Mesodermal cell (in vitro differentiated cells): ENCODE measurements at regions not wholly inside any gene's neighbourhood (a gene's known extent, or its start where the extent isn't known, plus 50 kb on each side); places are given as distances from the start of the nearest gene placed in this dataset.

Experiments
- H3K27ac ChIP-seq: 2 replicates; pipeline ENCODE4 v1.7.0; 2013; ENCODE audit warnings: mild to moderate bottlenecking, low read depth, low read length, moderate library complexity; ENCODE audit not compliant: severe bottlenecking
- H3K36me3 ChIP-seq: 2 replicates; pipeline ENCODE4 v1.7.1; 2013; ENCODE audit warnings: mild to moderate bottlenecking, low read length, moderate library complexity; ENCODE audit not compliant: control insufficient read depth, insufficient read depth
- H3K4me1 ChIP-seq: one replicate; pipeline ENCODE4 v1.7.1; 2013; ENCODE audit warnings: mild to moderate bottlenecking, low read length; ENCODE audit not compliant: insufficient read depth, control insufficient read depth, poor library complexity, severe bottlenecking
- H3K4me3 ChIP-seq: 2 replicates; pipeline ENCODE4 v1.7.0; 2013; ENCODE audit warnings: low read length, control low read depth, mild to moderate bottlenecking; ENCODE audit not compliant: insufficient read depth, poor library complexity, severe bottlenecking; ENCODE audit errors: extremely low read depth
- H3K9me3 ChIP-seq: 2 replicates; pipeline ENCODE4 v1.7.1; 2013; ENCODE audit warnings: mild to moderate bottlenecking, low read length, moderate library complexity; ENCODE audit not compliant: control insufficient read depth
- WGBS, 2 experiments: methylation state at CpG; one replicate each; pipeline ENCODE4 v1.1.5; 2013; ENCODE audit warnings: missing lambda C conversion rate in 2 of 2; ENCODE audit not compliant: insufficient coverage in 2 of 2; 5-methylcytosine and 5-hydroxymethylcytosine counted together

DNA sequence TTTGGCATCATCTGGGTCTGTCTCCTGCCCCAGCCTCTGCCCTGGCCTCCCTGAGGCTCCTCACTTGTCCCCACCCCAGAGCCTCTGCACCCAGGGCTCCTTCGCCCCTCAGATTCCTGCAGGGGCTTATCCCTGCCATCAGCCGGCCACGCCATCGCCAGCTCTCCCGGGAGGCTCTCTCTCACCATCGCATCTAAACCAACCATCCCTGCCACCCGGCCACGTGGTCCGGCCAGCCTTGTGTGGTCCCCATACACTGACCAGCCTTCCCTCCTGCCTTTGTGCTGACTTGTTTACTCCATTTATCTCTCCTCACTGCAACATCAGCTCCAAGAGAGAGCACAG is 134.3 kb upstream of the IQSEC1 start:
- H3K9me3 ChIP-seq, result no peaks in the 10 kb centered on the region
- no peak overlapping the region for H3K4me3 ChIP-seq
- H3K27ac ChIP-seq, result no peak overlapping the region
- no peaks in the 10 kb centered on the region for H3K4me1 ChIP-seq
- H3K36me3 ChIP-seq, result no peaks in the 10 kb centered on the region
- 75 to 88% methylated on average over 9 of the region's 9 CpGs for WGBS, 2 experiments

DNA sequence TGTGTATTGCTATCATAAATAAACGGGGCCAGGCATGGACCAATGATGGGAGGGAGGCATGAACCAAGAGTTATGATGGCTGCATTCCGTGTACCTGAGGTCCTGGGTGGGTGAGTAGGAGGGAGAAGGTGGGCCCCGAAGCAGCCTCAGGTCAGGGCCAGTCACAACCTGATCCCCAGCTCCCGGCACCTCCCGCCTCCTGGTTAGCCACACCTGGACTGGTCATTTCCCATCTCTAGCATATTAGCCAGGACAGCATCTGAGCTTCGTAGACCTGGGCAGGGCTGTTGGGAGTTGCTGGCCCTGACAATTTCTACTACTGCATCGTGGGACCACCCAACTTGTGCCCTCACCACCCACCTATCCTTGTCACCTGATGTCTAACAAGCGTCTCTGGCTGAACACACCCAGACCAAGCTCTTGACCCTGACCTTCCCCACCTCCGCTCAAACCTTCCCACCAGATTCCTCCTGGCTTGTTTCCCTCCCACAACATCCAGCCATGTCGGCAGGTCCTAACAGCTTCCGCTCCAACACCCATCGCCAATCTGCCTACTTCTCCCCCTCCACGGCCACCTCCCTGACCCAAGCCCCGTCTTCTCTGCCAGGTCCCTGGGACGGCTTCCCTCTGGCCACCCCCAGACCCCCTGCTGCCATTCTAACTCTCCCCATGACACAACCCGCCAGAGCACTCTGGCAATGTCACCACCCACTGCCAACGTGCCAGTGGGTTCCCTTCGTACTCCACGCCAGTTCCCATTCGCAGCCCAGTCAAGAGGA is 133.8 kb upstream of the IQSEC1 start:
- H3K9me3 ChIP-seq, result no peaks in the 10 kb centered on the region
- no peak overlapping the region for H3K4me3 ChIP-seq
- no peaks in the 10 kb centered on the region for H3K4me1 ChIP-seq
- 91 to 93% methylated on average over 18 to 20 of the region's 20 CpGs for WGBS, 2 experiments
- no peak overlapping the region for H3K27ac ChIP-seq
- no peaks in the 10 kb centered on the region for H3K36me3 ChIP-seq

DNA sequence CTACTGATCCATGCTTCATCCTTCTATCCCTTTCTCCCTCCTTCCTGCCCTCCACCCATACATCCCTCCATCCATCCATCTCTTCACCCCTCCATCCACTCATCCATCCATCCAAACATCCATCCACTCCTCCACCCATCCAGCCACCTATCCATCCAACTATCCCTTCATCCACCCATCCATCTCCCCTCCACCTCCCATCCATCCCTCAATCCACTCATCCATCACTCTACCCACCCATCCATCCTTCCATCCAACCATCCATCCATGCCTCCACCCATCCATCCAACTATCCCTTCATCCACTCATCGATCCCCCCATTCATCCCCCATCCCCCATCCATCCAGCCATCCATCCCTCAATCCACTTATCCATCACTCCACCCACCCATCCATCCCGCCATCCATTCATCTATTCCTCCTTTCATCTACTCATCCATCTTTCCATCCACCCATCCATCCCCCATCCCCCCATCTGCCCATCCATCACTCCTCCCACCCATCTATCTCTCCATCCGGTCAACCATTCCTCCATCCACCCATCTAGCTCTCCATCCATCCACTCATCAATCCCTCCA is 132.4 kb upstream of the IQSEC1 start:
- 90 to 95% methylated on average over 3 of the region's 3 CpGs for WGBS, 2 experiments
- H3K4me3 ChIP-seq, result no peak overlapping the region
- H3K36me3 ChIP-seq, result no peaks in the 10 kb centered on the region
- no peak overlapping the region for H3K27ac ChIP-seq
- no peaks in the 10 kb centered on the region for H3K4me1 ChIP-seq
- no peaks in the 10 kb centered on the region for H3K9me3 ChIP-seq

DNA sequence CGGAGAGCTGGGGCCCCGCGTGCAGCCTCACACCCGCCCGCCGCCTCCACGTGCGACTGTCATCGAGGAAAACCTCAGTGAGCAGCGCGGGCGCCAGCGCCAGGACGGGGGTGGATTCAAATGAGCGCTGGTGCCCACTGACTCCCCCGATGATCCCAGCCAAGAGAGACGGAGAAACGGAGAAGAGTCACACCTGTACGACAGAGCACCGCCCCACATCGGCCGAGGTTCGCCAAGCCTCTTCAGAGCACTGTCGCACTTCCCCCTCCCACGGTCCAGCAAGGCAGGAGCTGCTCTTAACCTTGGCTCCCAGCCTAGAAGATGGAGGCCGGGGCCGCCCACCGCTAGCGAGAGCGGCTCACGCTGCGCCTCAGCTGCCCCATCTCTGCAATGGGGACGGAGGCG is 130.9 kb upstream of the IQSEC1 start:
- Histone ChIP-seq H3K36me3 (no peaks in the 10 kb centered on the region), H3K27ac (no peak overlapping the region), H3K4me1 (no peaks in the 10 kb centered on the region), H3K9me3 (no peaks in the 10 kb centered on the region), H3K4me3 (no peak overlapping the region)
- 92 to 94% methylated on average over 34 of the region's 34 CpGs for WGBS, 2 experiments

DNA sequence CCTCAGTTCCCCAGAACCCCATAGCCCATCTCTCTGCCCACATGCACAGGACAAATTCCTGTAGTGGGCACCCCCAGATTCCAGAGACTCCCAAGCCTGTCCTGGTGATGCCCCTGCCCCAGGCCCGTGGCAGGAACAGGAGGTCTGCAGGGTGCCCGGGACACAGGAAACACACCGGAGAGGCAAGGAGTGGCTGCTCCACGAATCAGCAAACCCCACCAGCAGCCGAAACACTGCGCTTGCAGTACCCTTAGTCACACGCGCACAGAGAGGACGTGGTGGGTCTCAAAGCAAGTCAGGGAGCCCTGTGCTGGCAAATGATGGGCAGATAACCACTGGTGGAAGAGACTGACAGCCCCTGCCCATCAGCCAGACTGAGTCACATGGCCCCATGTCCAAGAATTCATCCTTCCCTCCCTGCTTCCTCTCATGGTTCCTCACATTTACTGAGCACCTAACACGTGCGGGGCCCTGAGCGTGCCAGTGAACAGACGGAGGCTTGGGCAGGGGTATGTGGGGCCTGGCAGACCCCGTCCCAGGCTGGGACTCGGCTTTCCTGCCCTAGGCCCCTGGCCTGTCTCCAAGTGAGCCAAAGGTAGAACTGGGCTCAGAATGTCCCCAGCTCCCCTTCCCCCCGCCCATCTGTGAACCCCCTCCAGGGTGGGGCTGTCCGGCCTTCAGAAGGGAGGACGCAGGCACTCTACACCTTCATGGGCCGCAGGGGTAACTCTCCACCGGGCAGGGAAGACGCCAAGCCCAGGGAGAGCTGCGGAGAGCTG is 130.4 kb upstream of the IQSEC1 start:
- no peaks in the 10 kb centered on the region for H3K36me3 ChIP-seq
- H3K4me3 ChIP-seq, result no peak overlapping the region
- 90% methylated on average over 21 of the region's 22 CpGs for WGBS, 2 experiments
- no peaks in the 10 kb centered on the region for H3K9me3 ChIP-seq
- H3K4me1 ChIP-seq, result no peaks in the 10 kb centered on the region
- H3K27ac ChIP-seq, result no peak overlapping the region

DNA sequence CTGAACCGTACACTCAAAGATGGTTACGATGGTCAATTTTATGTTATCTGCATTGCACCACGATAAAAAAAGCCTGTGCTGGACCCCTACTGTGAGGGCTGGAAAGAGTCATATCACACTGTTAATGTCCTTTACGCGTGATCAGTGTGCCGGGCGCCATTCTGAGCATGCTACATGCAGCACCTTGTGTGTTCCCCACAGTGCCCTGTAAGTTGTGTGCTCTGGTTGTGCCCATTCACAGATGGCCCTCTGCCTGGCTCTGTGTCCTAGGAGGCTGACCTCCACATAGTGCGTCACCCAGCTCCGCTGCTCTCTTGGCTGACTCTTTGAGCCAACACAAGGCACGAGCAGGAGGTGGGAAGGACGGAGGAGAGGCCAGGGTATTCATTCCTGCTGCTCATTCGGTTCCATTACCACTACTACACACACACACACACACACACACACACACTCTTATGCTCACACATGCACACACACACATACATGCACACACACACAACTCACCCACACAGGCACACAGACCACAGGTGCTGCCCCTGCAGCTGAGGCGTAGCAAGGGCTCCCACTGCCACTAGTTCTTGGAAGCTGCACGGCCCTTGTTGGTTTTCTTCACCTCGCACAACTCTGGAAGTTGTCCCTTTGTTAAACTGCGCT is 129.6 kb upstream of the IQSEC1 start:
- Histone ChIP-seq H3K36me3 (no peaks in the 10 kb centered on the region), H3K27ac (no peak overlapping the region), H3K9me3 (no peaks in the 10 kb centered on the region), H3K4me3 (no peak overlapping the region), H3K4me1 (no peaks in the 10 kb centered on the region)
- WGBS, 2 experiments, result 94 to 95% methylated on average over 10 to 12 of the region's 16 CpGs

DNA sequence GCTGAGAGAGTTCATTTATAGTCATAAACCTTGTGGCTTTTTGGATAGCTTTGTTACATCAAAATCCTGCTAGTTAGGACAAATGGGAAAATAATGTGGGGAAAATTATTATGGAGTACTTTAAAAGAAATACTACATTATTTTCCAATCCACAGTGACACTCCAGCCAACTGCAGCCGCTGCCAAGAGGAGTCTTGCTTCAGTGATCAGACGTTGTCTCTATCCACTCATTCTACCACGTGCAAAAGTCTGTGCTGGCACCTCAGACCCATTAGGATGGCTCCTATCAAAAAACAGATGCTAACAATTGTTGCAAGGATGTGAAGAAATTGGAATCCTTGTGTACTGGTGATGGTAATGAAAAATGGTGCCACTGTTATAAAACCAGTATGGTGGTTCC is 128.6 kb upstream of the IQSEC1 start:
- no peaks in the 10 kb centered on the region for H3K36me3 ChIP-seq
- H3K27ac ChIP-seq, result no peak overlapping the region
- no peak overlapping the region for H3K4me3 ChIP-seq
- no peaks in the 10 kb centered on the region for H3K9me3 ChIP-seq
- WGBS, 2 experiments, result 100% methylated on average over 2 of the region's 3 CpGs
- H3K4me1 ChIP-seq, result no peaks in the 10 kb centered on the region

DNA sequence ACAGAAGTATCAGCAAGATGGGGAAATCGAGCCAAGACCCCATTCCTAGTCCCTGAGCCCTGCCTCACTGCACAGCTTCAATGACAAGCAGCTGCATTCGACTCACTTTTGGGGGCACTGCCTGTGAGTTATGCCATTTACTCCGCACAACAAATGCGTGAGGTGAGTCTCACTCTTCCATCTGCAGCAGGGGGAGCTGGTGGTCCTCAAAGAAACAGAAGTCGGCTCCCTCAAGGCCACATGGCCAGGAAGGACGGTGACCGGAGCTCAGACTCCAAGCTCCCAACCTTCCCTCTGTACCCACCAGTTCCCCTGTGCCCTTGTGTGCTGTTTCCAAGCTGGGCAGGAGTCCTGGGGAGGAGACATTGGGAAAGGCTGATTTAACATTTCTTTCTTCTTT is 127.7 kb upstream of the IQSEC1 start:
- no peaks in the 10 kb centered on the region for H3K4me1 ChIP-seq
- 43 to 55% methylated on average over 4 to 7 of the region's 7 CpGs for WGBS, 2 experiments
- no peaks in the 10 kb centered on the region for H3K36me3 ChIP-seq
- H3K27ac ChIP-seq, result no peak overlapping the region
- no peak overlapping the region for H3K4me3 ChIP-seq
- no peaks in the 10 kb centered on the region for H3K9me3 ChIP-seq

DNA sequence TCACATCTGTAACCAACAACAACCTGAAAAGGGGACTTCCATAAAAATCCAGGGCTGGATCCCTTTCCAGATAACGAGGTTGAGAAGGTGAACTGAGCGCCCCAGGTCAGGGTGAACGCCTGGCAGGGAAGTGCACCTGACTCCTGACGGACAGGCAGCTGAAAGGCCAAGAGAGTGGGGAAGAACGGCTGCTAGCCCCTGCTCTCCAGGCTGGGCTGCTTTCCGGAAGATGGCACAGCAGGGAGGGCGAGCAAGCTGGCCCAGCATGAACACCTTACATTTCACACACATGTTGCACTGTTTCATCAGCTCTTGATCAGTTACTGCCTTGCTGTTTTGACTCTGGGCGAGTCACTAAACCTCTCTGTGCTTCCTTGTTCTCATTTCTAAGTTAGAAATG is 127.2 kb upstream of the IQSEC1 start:
- Histone ChIP-seq H3K4me1 (no peaks in the 10 kb centered on the region), H3K36me3 (no peaks in the 10 kb centered on the region), H3K9me3 (no peaks in the 10 kb centered on the region), H3K4me3 (no peak overlapping the region), H3K27ac (no peak overlapping the region)
- 65 to 70% methylated on average over 5 to 7 of the region's 8 CpGs for WGBS, 2 experiments

DNA sequence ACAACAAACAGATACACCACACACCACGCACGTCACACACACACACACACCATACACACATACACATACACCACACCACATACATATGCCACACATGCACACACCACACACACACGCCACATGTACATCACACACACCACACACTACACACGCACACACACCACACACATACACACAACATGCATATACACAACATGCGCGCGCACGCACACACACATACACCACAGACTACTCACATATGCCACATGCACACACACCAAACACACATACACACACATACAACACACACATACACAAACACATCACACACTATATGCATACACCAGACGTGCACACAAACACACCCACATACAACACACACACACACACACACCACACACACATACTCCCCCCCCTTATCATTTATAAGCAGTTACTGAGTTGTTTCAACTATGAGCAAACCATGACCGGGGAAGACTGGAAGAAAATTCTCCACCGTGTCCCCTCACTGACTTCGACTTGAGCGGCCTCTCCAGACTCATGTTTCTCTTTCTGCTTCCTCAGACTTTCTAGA is 126.7 kb upstream of the IQSEC1 start:
- Histone ChIP-seq H3K9me3 (no peaks in the 10 kb centered on the region), H3K4me3 (no peak overlapping the region), H3K4me1 (no peaks in the 10 kb centered on the region), H3K36me3 (no peaks in the 10 kb centered on the region), H3K27ac (no peak overlapping the region)
- WGBS, 2 experiments, result 89 to 90% methylated on average over 5 to 12 of the region's 13 CpGs
